ENCODE measurements at regions not wholly inside any gene's neighbourhood (a gene's known extent, or its start where the extent isn't known, plus 50 kb on each side); places are given as distances from the start of the nearest gene placed in this dataset.

- TF ChIP-seq, protein P1, sequence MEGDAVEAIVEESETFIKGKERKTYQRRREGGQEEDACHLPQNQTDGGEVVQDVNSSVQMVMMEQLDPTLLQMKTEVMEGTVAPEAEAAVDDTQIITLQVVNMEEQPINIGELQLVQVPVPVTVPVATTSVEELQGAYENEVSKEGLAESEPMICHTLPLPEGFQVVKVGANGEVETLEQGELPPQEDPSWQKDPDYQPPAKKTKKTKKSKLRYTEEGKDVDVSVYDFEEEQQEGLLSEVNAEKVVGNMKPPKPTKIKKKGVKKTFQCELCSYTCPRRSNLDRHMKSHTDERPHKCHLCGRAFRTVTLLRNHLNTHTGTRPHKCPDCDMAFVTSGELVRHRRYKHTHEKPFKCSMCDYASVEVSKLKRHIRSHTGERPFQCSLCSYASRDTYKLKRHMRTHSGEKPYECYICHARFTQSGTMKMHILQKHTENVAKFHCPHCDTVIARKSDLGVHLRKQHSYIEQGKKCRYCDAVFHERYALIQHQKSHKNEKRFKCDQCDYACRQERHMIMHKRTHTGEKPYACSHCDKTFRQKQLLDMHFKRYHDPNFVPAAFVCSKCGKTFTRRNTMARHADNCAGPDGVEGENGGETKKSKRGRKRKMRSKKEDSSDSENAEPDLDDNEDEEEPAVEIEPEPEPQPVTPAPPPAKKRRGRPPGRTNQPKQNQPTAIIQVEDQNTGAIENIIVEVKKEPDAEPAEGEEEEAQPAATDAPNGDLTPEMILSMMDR (IDR thresholded peaks at IDR 0.05 in 2 of 3, conservative IDR thresholded peaks at IDR 0.05 in 1 of 3; ENCODE audit: borderline replicate concordance in 1 of 3, insufficient read depth in 1 of 3, low read depth in 2 of 3, low read length in 2 of 3) = no peak
- TF ChIP-seq POLR2A (IDR thresholded peaks at IDR 0.05; ENCODE audit: borderline replicate concordance, extremely low read depth, insufficient read depth, insufficient read length) (no peak), EZH2phosphoT487 (IDR thresholded peaks at IDR 0.05; ENCODE audit: borderline replicate concordance) (no peak), SIN3A (IDR thresholded peaks at IDR 0.05; ENCODE audit: low read depth) (no peak), EGR1 (IDR thresholded peaks at IDR 0.05; ENCODE audit: low read depth) (no peak), EZH2 (IDR thresholded peaks at IDR 0.05) (no peak), RAD21 (IDR thresholded peaks at IDR 0.05; ENCODE audit: low read depth) (no peak), POLR2AphosphoS5 (IDR thresholded peaks at IDR 0.05; ENCODE audit: low read depth, low read length) (no peak), SP1 (IDR thresholded peaks at IDR 0.05; ENCODE audit: low read depth) (no peak), CBX3 (IDR thresholded peaks at IDR 0.05; ENCODE audit: low read depth) (no peak), ATF3 (IDR thresholded peaks at IDR 0.05) (no peak), ZNF274 (IDR thresholded peaks at IDR 0.05; ENCODE audit: low read depth, low read length) (no peak), YY1 (IDR thresholded peaks at IDR 0.05; ENCODE audit: extremely low read depth, insufficient replicate concordance, low read depth, low read length) (no peak)
Measured at GRCh38 chr21:43351501-43352153, 75.3 kb downstream of the SIK1 start.

All from HCT116 (cell line).